ENCODE measurements at regions not wholly inside any gene's neighbourhood (a gene's known extent, or its start where the extent isn't known, plus 50 kb on each side); places are given as distances from the start of the nearest gene placed in this dataset.

- no peak for DNase-seq (ENCODE audit: extremely low spot score)
- CTCF ChIA-PET, result no interaction called here
- no peak for TF ChIP-seq CTCF (IDR thresholded peaks at IDR 0.05; ENCODE audit: control extremely low read depth, extremely low read depth, low read depth, missing control alignments)
- POLR2A ChIA-PET, result no interaction called here
These were observed 1569.3 kb downstream of the PCDH18 start for GRCh38 chr4:135963009-135963408.

DNA sequence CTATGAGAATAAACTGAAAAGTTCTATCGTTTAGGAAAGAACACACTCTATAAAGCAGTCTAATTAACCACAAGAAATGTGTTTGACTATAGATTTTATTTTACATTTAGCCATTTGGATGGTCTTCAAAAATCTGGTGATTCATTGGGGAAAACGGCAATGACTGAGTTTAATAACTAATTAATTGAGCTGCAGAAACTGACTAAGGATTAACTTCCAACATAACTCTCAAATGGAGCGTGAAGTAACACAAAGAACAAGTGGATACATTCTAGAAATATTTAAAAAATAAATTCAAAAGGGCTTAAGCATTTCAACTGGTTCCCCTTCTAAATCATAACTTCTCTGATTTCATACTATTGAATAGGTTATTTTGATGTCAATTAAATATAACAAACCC is 1582.4 kb downstream of the PCDH18 start:
- TF ChIP-seq CTCF (IDR thresholded peaks at IDR 0.05; ENCODE audit: control extremely low read depth, extremely low read depth, low read depth, missing control alignments), result no peak
- CTCF ChIA-PET, result no interaction called here
- POLR2A ChIA-PET, result no interaction called here
- DNase-seq (ENCODE audit: extremely low spot score), result no peak

GRCh38 chr4:135948797-135949196 is 1583.5 kb downstream of the PCDH18 start:
- TF ChIP-seq CTCF (IDR thresholded peaks at IDR 0.05; ENCODE audit: control extremely low read depth, extremely low read depth, low read depth, missing control alignments), result no peak
- ChIA-PET POLR2A (no interaction called here), CTCF (no interaction called here)
- no peak for DNase-seq (ENCODE audit: extremely low spot score)

DNA sequence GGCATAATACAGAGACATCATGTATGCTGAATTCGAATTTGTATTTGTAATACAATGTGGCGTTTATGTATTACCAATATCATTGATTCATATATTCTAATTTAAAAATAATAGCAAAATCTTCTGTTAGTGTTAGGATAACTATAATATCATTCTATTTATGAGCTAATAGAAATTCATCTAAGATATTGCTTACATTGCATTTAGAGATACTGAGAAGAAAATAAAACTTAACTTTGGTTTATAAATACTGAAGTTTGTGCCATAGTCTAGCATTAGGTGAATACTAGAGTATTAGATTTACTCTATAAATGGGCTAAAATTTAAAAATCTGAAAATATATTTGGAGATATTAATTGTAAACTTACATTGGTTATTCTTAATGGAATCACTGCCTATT is 1590.6 kb downstream of the PCDH18 start:
- TF ChIP-seq CTCF (IDR thresholded peaks at IDR 0.05; ENCODE audit: control extremely low read depth, extremely low read depth, low read depth, missing control alignments), result no peak
- DNase-seq (ENCODE audit: extremely low spot score), result no peak
- ChIA-PET CTCF (no interaction called here), POLR2A (no interaction called here)

GRCh38 chr4:135934026-135934425 is 1598.3 kb downstream of the PCDH18 start:
- no peak for DNase-seq (ENCODE audit: extremely low spot score)
- POLR2A ChIA-PET, result no interaction called here
- CTCF ChIA-PET, result no interaction called here
- no peak for TF ChIP-seq CTCF (IDR thresholded peaks at IDR 0.05; ENCODE audit: control extremely low read depth, extremely low read depth, low read depth, missing control alignments)

- DNase-seq (ENCODE audit: extremely low spot score), result no peak
- TF ChIP-seq CTCF (IDR thresholded peaks at IDR 0.05; ENCODE audit: control extremely low read depth, extremely low read depth, low read depth, missing control alignments), result no peak
- ChIA-PET CTCF (no interaction called here), POLR2A (no interaction called here)
These were observed 1604.6 kb downstream of the PCDH18 start for GRCh38 chr4:135927651-135928050.

DNA sequence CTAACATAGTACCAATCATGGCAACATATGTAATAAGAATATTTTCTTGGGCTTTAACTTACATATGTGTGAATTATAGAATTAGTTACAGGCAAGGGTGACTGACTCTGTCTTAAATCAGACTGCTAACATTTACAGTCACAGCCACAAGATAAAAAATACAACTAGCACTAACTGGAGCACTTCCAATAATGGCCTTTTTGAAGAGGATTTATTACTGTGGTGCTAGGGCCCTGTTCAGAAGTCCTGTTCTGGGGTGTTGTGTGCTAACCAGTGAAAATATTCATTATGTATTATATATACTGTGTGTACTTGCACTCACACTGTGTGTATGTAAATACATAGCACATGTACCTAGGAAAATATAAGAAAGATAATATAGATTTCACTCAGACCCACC is 1611.2 kb downstream of the PCDH18 start:
- POLR2A ChIA-PET, result no interaction called here
- TF ChIP-seq CTCF (IDR thresholded peaks at IDR 0.05; ENCODE audit: control extremely low read depth, extremely low read depth, low read depth, missing control alignments), result no peak
- CTCF ChIA-PET, result no interaction called here
- DNase-seq (ENCODE audit: extremely low spot score), result no peak

All from GM10248 (cell line).